Esophagus (tissue), 2 donors: ENCODE measurements at regions not wholly inside any gene's neighbourhood (a gene's known extent, or its start where the extent isn't known, plus 50 kb on each side); places are given as distances from the start of the nearest gene placed in this dataset.
A peak's percentile ranks its signal among the peaks of the same experiment; 100 is the strongest.
"Not testable (repeated sequence)": the region's sequence is repeated elsewhere in the genome, so short reads cannot be mapped to it uniquely, and the experiment has no call there.

ENCODE experiments used
- H3K27ac ChIP-seq, 2 donors: one replicate each; pipeline ENCODE4 v1.5.1; 2013; ENCODE audit warnings: low read depth in 2 of 2, mild to moderate bottlenecking in 2 of 2, inconsistent platforms in 1 of 2, low read length in 1 of 2, moderate library complexity in 1 of 2
- H3K27me3 ChIP-seq, 2 donors: one replicate each; pipeline ENCODE4 v1.6.1; 2013; ENCODE audit warnings: low read length in 2 of 2, control low read depth in 1 of 2, mild to moderate bottlenecking in 1 of 2; ENCODE audit not compliant: insufficient read depth in 2 of 2, control insufficient read depth in 1 of 2
- H3K36me3 ChIP-seq, 2 donors: one replicate each; pipeline ENCODE4 v1.6.1; 2013; ENCODE audit warnings: low read length in 1 of 2; ENCODE audit not compliant: control insufficient read depth in 2 of 2, insufficient read depth in 2 of 2
- H3K4me1 ChIP-seq, 2 donors: one replicate each; pipeline ENCODE4 v1.6.1; 2013; ENCODE audit warnings: low read length in 1 of 2; ENCODE audit not compliant: control insufficient read depth in 2 of 2, insufficient read depth in 2 of 2
- H3K4me3 ChIP-seq, 2 donors: one replicate each; pipeline ENCODE4 v1.5.1; 2013; ENCODE audit warnings: low read length in 2 of 2, mild to moderate bottlenecking in 2 of 2, low read depth in 1 of 2, moderate library complexity in 1 of 2
- H3K9me3 ChIP-seq, 2 donors: one replicate each; pipeline ENCODE4 v1.6.1; 2013; ENCODE audit warnings: mild to moderate bottlenecking in 2 of 2, low read depth in 1 of 2, low read length in 1 of 2, moderate library complexity in 1 of 2; ENCODE audit not compliant: control insufficient read depth in 2 of 2, insufficient read depth in 1 of 2
- WGBS, 2 donors: extraction: QIAGEN DNeasy Blood & Tissue Kit; methylation state at CpG; one replicate each; pipeline ENCODE4 v1.1.7; 2013; 5-methylcytosine and 5-hydroxymethylcytosine counted together
- donor health status: healthy with polysubstance abuse.
- donor health status: Bipolar disorder and iron deficiency.

- H3K27me3 ChIP-seq: no peaks in the 10 kb centered on the region
- H3K36me3 ChIP-seq: no peaks in the 10 kb centered on the region
- no peaks in the 10 kb centered on the region for H3K9me3 ChIP-seq
- H3K27ac ChIP-seq: peak overlapping the region in 1 of 2 donors; percentile 18
- H3K4me1 ChIP-seq: peaks cover 0 to 3% of the 10 kb centered on the region in 2 donors
- 80 to 84% methylated on average over 7 of the region's 7 CpGs for WGBS, 2 donors
- no peak overlapping the region for H3K4me3 ChIP-seq
These were observed 64.4 kb downstream of the ARF6 start for GRCh38 chr14:49957089-49957852.

GRCh38 chr14:49959822-49960408 is 67.0 kb downstream of the ARF6 start:
- no peak overlapping the region for H3K4me3 ChIP-seq
- 38 to 46% methylated on average over 9 of the region's 9 CpGs for WGBS, 2 donors
- peaks cover 0 to 3% of the 10 kb centered on the region in 2 donors for H3K4me1 ChIP-seq
- no peaks in the 10 kb centered on the region for H3K36me3 ChIP-seq
- H3K27ac ChIP-seq: peak overlapping the region; percentile 81 to 87
- no peaks in the 10 kb centered on the region for H3K9me3 ChIP-seq
- H3K27me3 ChIP-seq: no peaks in the 10 kb centered on the region

- H3K36me3 ChIP-seq: no peaks in the 10 kb centered on the region
- 65 to 77% methylated on average over 7 of the region's 7 CpGs for WGBS, 2 donors
- H3K9me3 ChIP-seq: no peaks in the 10 kb centered on the region
- H3K4me1 ChIP-seq: peaks cover 0 to 3% of the 10 kb centered on the region in 2 donors
- H3K27ac ChIP-seq: peak overlapping the region; percentile 81 to 87
- no peaks in the 10 kb centered on the region for H3K27me3 ChIP-seq
- H3K4me3 ChIP-seq: no peak overlapping the region
These were observed 67.6 kb downstream of the ARF6 start for GRCh38 chr14:49960453-49960852.

- Histone ChIP-seq H3K27ac (peak overlapping the region; percentile 87 to 93), H3K36me3 (no peaks in the 10 kb centered on the region), H3K4me3 (no peak overlapping the region), H3K9me3 (no peaks in the 10 kb centered on the region), H3K4me1 (peaks cover 0 to 3% of the 10 kb centered on the region in 2 donors), H3K27me3 (no peaks in the 10 kb centered on the region)
- WGBS, 2 donors: 73 to 75% methylated on average over 13 of the region's 13 CpGs
These were observed 68.7 kb downstream of the ARF6 start for GRCh38 chr14:49961270-49962222.

- H3K4me1 ChIP-seq: peaks cover 0 to 3% of the 10 kb centered on the region in 2 donors
- no peaks in the 10 kb centered on the region for H3K9me3 ChIP-seq
- H3K27ac ChIP-seq: no peak overlapping the region
- H3K4me3 ChIP-seq: no peak overlapping the region
- no peaks in the 10 kb centered on the region for H3K27me3 ChIP-seq
- H3K36me3 ChIP-seq: no peaks in the 10 kb centered on the region
- 55 to 67% methylated on average over 6 of the region's 6 CpGs for whole genome bisulfite sequencing, 2 donors
These were observed 69.7 kb downstream of the ARF6 start for GRCh38 chr14:49962621-49963020.

- WGBS, 2 donors: 72 to 76% methylated on average over 8 of the region's 8 CpGs
These were observed 72.3 kb downstream of the ARF6 start for GRCh38 chr14:49965068-49965651.

GRCh38 chr14:49966304-49966809 is 73.5 kb downstream of the ARF6 start:
- peaks cover 0 to 5% of the 10 kb centered on the region in 2 donors for H3K4me1 ChIP-seq
- 31 to 35% methylated on average over 4 of the region's 4 CpGs for WGBS, 2 donors
- H3K4me3 ChIP-seq: no peak overlapping the region
- H3K36me3 ChIP-seq: no peaks in the 10 kb centered on the region
- H3K27ac ChIP-seq: peak overlapping the region; percentile 90 to 96
- H3K9me3 ChIP-seq: no peaks in the 10 kb centered on the region
- no peaks in the 10 kb centered on the region for H3K27me3 ChIP-seq

More at GRCh38 chr14:49965068-49965651, 72.3 kb downstream of the ARF6 start:
- H3K9me3 ChIP-seq, H3K4me1 ChIP-seq, H3K4me3 ChIP-seq, H3K36me3 ChIP-seq, H3K27me3 ChIP-seq: not testable (repeated sequence)
- H3K27ac ChIP-seq: peak overlapping the region; percentile 77 to 81

- WGBS, 2 donors: 88 to 91% methylated on average over 11 of the region's 11 CpGs
- peak overlapping the region; percentile 88 to 90 for H3K27ac ChIP-seq
- H3K9me3 ChIP-seq: no peaks in the 10 kb centered on the region
- no peaks in the 10 kb centered on the region for H3K27me3 ChIP-seq
- peaks cover 0 to 5% of the 10 kb centered on the region in 2 donors for H3K4me1 ChIP-seq
- H3K36me3 ChIP-seq: no peaks in the 10 kb centered on the region
- no peak overlapping the region for H3K4me3 ChIP-seq
These were observed 74.2 kb downstream of the ARF6 start for GRCh38 chr14:49966971-49967630.
